ENCODE measurements at regions not wholly inside any gene's neighbourhood (a gene's known extent, or its start where the extent isn't known, plus 50 kb on each side); places are given as distances from the start of the nearest gene placed in this dataset.
"Not testable (repeated sequence)": the region's sequence is repeated elsewhere in the genome, so short reads cannot be mapped to it uniquely, and the experiment has no call there.

GRCh38 chr4:189613207-189613606 is 327.5 kb upstream of the FRG1 start:
- 45 to 59% methylated on average over 4 of the region's 4 CpGs for WGBS, 2 donors
- DNase-seq (ENCODE audit: low spot score in 2 of 2) = peak in 1 of 2 donors; percentile 26
- no peak overlapping the region for H3K4me3 ChIP-seq (ENCODE audit: low read depth, poor library complexity, severe bottlenecking)
- TF ChIP-seq CTCF (IDR thresholded peaks at IDR 0.05) (no peak), POLR2A (IDR thresholded peaks at IDR 0.05) (no peak)
- intact Hi-C loops (cut with DNase I; ENCODE audit: low total_unique reads) = no loop called here

GRCh38 chr4:189615217-189615663 is 325.4 kb upstream of the FRG1 start:
- intact Hi-C loops (cut with DNase I; ENCODE audit: low total_unique reads) = no loop called here
- no peak overlapping the region for H3K4me3 ChIP-seq (ENCODE audit: low read depth, poor library complexity, severe bottlenecking)
- TF ChIP-seq CTCF (IDR thresholded peaks at IDR 0.05) (no peak), POLR2A (IDR thresholded peaks at IDR 0.05) (no peak)
- WGBS, 2 donors = 87 to 99% methylated on average over 14 to 22 of the region's 22 CpGs
- DNase-seq (ENCODE audit: low spot score in 2 of 2) = no peak

- DNase-seq (ENCODE audit: low spot score in 2 of 2); intact Hi-C loops (cut with DNase I; ENCODE audit: low total_unique reads); H3K4me3 ChIP-seq (ENCODE audit: low read depth, poor library complexity, severe bottlenecking): not testable (repeated sequence)
- 56 to 63% methylated on average over 5 of the region's 5 CpGs for WGBS, 2 donors
Measured at GRCh38 chr4:189617741-189618140, 322.9 kb upstream of the FRG1 start.

- intact Hi-C loops (cut with DNase I; ENCODE audit: low total_unique reads); DNase-seq (ENCODE audit: low spot score in 2 of 2); H3K4me3 ChIP-seq (ENCODE audit: low read depth, poor library complexity, severe bottlenecking): not testable (repeated sequence)
- 60 to 71% methylated on average over 8 of the region's 8 CpGs for WGBS, 2 donors
Measured at GRCh38 chr4:189619441-189620250, 321.0 kb upstream of the FRG1 start.

GRCh38 chr4:189622574-189622973 is 318.1 kb upstream of the FRG1 start:
- WGBS, 2 donors = 72 to 77% methylated on average over 3 of the region's 3 CpGs
- intact Hi-C loops (cut with DNase I; ENCODE audit: low total_unique reads); DNase-seq (ENCODE audit: low spot score in 2 of 2); H3K4me3 ChIP-seq (ENCODE audit: low read depth, poor library complexity, severe bottlenecking): not testable (repeated sequence)

- 28 to 94% methylated on average over 1 of the region's 1 CpG for WGBS, 2 donors
- H3K4me3 ChIP-seq (ENCODE audit: low read depth, poor library complexity, severe bottlenecking); DNase-seq (ENCODE audit: low spot score in 2 of 2); intact Hi-C loops (cut with DNase I; ENCODE audit: low total_unique reads): not testable (repeated sequence)
Measured at GRCh38 chr4:189627041-189627440, 313.6 kb upstream of the FRG1 start.

- H3K4me3 ChIP-seq (ENCODE audit: low read depth, poor library complexity, severe bottlenecking); intact Hi-C loops (cut with DNase I; ENCODE audit: low total_unique reads); DNase-seq (ENCODE audit: low spot score in 2 of 2): not testable (repeated sequence)
- WGBS, 2 donors = 85 to 89% methylated on average over 3 of the region's 3 CpGs
Measured at GRCh38 chr4:189629733-189630132, 310.9 kb upstream of the FRG1 start.

- WGBS, 2 donors = 55 to 59% methylated on average over 6 of the region's 6 CpGs
Measured at GRCh38 chr4:189630913-189631567, 309.6 kb upstream of the FRG1 start.

GRCh38 chr4:189631568-189631916 is 309.1 kb upstream of the FRG1 start:
- DNase-seq (ENCODE audit: low spot score in 2 of 2); intact Hi-C loops (cut with DNase I; ENCODE audit: low total_unique reads); H3K4me3 ChIP-seq (ENCODE audit: low read depth, poor library complexity, severe bottlenecking): not testable (repeated sequence)
- WGBS, 2 donors = 76% methylated on average over 9 of the region's 9 CpGs

More at GRCh38 chr4:189630913-189631567, 309.6 kb upstream of the FRG1 start:
- intact Hi-C loops (cut with DNase I; ENCODE audit: low total_unique reads); DNase-seq (ENCODE audit: low spot score in 2 of 2); H3K4me3 ChIP-seq (ENCODE audit: low read depth, poor library complexity, severe bottlenecking): not testable (repeated sequence)

- H3K4me3 ChIP-seq (ENCODE audit: low read depth, poor library complexity, severe bottlenecking); intact Hi-C loops (cut with DNase I; ENCODE audit: low total_unique reads); DNase-seq (ENCODE audit: low spot score in 2 of 2): not testable (repeated sequence)
- 88 to 91% methylated on average over 2 of the region's 2 CpGs for WGBS, 2 donors
Measured at GRCh38 chr4:189650436-189650835, 290.2 kb upstream of the FRG1 start.

- DNase-seq (ENCODE audit: low spot score in 2 of 2); H3K4me3 ChIP-seq (ENCODE audit: low read depth, poor library complexity, severe bottlenecking); intact Hi-C loops (cut with DNase I; ENCODE audit: low total_unique reads): not testable (repeated sequence)
- WGBS, 2 donors = no CpG with 5 or more reads among the region's 3 CpGs
Measured at GRCh38 chr4:189653130-189653653, 287.5 kb upstream of the FRG1 start.

- DNase-seq (ENCODE audit: low spot score in 2 of 2); intact Hi-C loops (cut with DNase I; ENCODE audit: low total_unique reads); H3K4me3 ChIP-seq (ENCODE audit: low read depth, poor library complexity, severe bottlenecking): not testable (repeated sequence)
- WGBS, 2 donors = 80 to 81% methylated on average over 6 of the region's 7 CpGs
Measured at GRCh38 chr4:189653983-189654382, 286.7 kb upstream of the FRG1 start.

- 78 to 81% methylated on average over 6 of the region's 9 CpGs for WGBS, 2 donors
- H3K4me3 ChIP-seq (ENCODE audit: low read depth, poor library complexity, severe bottlenecking); DNase-seq (ENCODE audit: low spot score in 2 of 2); intact Hi-C loops (cut with DNase I; ENCODE audit: low total_unique reads): not testable (repeated sequence)
Measured at GRCh38 chr4:189654396-189654795, 286.3 kb upstream of the FRG1 start.

Data from lower leg skin (tissue), 4 donors.